Adrenal gland (tissue), 5 donors: ENCODE measurements at regions not wholly inside any gene's neighbourhood (a gene's known extent, or its start where the extent isn't known, plus 50 kb on each side); places are given as distances from the start of the nearest gene placed in this dataset.

Experiments used
- CTCF ChIP-seq, 6 experiments: fragments of 450-650 bp in 4 of 6; fragments of 200-600 bp in 2 of 6; sonication (generic) in 1 of 6; IDR thresholded peaks; 1 replicate in 5 of 6; 2 replicates in 1 of 6; pipeline versions ENCODE4 v1.5.1 to v1.8.0; 2016 to 2021; ENCODE audit warnings: antibody characterized with exemption in 6 of 6, mild to moderate bottlenecking in 2 of 6, moderate library complexity in 1 of 6
- POLR2A ChIP-seq, 2 donors: fragments of 450-650 bp; IDR thresholded peaks; one replicate each; pipeline ENCODE4 v1.6.1; 2017; ENCODE audit warnings: antibody characterized with exemption in 2 of 2, mild to moderate bottlenecking in 2 of 2, moderate library complexity in 1 of 2
- donor health status: DM: no; HTN: no; CAD: no.

- TF ChIP-seq CTCF (IDR thresholded peaks at IDR 0.05) (no peak), POLR2A (IDR thresholded peaks at IDR 0.05) (no peak)
Measured at GRCh38 chr10:9294865-9295264, 1240.4 kb downstream of the GATA3 start.
